ENCODE measurements at regions not wholly inside any gene's neighbourhood (a gene's known extent, or its start where the extent isn't known, plus 50 kb on each side); places are given as distances from the start of the nearest gene placed in this dataset.

DNA sequence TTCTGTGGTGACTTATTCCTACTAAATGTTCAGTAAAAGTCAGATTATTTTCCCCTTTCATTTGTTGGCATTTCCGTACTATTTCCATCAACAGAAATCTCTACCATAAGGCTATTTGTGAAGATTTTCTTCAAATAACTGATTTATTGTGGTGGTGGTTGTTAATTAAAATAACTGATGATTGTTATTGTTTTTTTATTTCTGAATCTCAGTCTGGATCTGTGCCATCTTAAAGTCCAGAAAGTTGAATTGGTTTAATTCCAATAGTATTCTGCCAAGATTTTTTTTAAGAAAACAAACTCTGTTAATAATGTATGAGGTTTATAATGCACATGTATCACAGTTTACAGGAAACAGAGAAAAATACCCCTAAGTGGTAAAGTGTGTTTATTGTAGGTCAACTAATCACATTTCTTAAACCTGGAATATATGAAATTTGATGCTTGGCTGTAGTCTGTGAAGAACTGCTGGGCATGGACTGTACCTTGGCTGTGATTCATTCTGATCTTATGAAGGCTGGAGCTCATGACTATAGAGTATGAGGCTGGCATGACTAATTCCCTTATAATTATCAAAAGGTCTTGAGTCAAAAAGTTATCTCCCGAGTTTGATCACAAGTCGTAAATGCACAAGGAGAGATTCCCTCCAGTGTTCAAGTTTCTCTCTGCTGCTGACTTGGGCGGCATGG, 134.2 kb upstream of the RND3 start:
- no peak for DNase-seq

- no peak for DNase-seq
These were observed 133.4 kb upstream of the RND3 start for GRCh38 chr2:150620855-150621254.

- DNase-seq: no peak
These were observed 132.9 kb upstream of the RND3 start for GRCh38 chr2:150620416-150620815.

DNA sequence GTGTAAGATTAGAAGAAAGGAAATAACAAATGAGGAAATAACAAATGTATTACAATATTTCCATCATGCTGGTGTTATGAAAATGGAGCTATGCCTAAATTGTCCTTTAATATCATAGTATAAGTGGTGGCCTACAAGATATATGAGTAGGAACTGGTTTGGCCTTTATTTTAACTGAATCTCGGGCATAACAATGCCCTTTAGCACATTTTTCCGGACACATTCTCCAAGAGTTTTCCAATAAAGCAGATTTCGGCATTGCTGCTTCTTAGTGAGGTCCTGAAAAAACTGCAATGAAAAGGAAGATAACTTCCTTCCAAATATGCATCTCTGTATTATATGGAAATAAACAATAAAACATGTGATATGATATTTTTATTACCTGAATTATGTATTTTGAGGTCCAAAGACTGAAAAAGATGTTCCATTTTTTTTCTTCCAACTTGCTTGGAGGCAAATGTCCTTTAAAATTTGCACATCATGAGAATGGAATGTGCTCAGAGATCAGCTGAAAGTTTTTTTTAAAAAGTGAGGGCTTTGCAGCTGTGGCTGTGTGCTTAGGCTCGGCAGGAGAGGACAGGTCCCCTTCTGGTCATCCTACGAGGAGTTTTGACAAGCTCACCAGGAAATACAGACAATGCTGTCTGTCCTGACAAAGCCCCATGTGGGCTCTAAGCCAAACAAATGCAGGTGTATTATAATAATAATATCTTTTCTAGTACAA, 132.3 kb upstream of the RND3 start:
- DNase-seq: no peak

- no peak for DNase-seq
These were observed 130.9 kb upstream of the RND3 start for GRCh38 chr2:150618245-150618895.

DNA sequence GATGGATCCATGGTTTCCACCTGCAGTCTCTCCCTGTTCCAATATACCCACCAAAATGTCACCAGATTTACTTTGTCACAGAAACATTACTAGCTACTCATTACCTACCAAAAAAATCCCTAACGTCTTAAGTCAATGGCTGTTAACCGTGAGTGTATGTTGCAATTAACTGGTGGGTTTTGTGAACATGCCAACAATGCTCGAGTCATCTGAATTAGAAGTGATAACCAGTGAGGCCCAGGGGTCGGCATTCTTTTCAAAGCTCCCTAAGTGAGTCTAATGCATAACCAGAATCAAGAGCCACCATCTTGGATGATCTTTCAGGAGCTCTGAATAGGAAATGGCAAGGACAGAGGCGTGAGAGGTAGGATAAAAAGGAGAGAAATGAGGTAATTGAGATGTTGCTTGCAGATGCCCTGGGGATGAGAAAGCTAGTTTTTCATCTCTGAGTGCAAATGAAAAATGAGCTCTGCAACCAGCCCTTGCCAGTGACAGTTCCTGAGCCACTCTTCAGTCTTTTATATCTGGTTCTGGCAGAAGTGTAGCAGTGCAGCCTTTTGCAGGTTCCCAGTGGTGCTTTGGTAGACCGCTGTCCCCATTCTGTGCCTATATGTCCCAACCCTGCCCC, 130.0 kb upstream of the RND3 start:
- no peak for DNase-seq

DNA sequence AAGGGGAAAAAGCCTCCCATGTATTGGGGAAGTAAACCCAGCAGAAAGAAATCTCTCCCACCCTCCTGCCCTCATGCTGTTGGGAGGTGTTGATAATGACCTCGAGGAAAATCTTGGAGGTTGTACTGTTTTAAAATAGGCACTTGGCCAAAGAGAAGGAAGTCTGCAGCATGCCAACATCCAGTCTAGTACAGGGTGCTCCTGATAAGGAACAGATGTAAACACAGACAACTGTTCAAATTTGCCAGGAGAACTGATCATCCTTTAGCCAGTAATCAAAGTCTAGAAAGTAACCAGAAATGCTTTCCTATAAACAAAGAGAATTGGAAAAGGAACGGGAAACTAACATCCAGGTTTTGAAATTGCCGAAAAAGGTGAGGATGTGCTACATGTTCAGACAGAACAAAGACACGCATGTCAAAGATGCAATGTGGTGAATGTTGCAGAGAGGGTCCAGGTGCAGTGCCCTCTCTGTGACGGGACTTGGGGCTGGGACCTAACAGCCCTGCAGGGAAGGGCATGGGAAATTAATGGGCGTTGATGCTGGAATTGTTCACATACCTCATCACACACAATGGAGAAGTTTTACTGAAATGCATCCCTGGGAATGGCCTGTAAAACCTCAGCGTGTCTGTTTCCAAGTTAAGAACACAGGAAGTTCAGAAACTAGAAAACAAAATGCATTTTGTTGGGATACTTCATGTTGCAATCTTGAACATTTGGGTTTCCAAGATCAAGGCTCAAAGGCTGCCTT, 125.7 kb upstream of the RND3 start:
- DNase-seq: no peak

DNA sequence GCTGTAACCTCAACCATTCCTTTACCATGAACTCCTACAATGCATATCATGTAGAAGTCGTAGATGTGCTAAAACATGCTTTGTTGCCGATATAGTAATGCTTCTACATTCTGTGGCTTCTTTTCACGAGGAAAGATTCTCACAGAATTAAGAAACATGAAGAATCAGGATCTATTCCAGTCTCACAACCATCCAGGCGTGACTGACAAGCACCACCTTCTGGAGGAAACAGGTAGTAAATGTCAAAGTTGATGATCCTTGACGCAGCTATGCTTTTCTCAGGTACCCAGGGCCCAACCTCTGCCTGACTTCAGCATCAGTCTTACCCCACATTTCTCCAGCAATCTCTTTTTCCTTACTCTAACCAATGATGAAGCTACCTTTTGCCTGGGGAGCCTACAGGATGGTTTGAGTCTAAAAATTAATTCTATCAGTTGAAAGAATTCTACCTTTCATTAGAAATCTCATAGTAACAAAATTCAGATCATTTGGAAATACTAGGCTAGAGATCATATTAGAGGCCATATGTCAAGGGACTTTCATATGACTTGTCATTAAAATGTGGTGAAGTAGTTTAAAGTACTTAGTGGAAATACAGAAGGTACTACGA, 123.3 kb upstream of the RND3 start:
- DNase-seq: no peak

GRCh38 chr2:150609831-150610582, 122.5 kb upstream of the RND3 start:
- no peak for DNase-seq

GRCh38 chr2:150608341-150608740, 120.9 kb upstream of the RND3 start:
- no peak for DNase-seq

DNA sequence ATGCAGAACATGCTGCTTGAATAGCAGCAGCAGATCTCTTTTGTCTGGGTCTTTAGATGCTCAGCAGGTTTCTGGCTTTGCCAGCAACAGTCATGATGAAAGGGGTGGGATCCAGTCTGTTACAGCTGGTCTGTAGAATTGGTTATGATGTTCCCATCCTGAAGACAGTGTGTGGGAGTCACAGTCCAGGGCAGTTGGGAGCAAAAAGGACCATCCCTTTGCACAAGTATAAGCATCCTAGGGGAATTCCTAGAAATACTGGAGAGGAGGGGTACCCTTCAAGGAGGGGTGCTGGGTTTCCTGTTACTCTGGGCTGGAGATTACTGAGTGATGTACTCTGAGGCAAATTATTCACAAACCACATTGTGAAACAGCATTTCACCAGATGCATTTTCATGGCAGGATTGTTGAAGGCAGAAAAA, 119.9 kb upstream of the RND3 start:
- DNase-seq: no peak

GRCh38 chr2:150606380-150607060, 119.1 kb upstream of the RND3 start:
- DNase-seq: no peak

DNA sequence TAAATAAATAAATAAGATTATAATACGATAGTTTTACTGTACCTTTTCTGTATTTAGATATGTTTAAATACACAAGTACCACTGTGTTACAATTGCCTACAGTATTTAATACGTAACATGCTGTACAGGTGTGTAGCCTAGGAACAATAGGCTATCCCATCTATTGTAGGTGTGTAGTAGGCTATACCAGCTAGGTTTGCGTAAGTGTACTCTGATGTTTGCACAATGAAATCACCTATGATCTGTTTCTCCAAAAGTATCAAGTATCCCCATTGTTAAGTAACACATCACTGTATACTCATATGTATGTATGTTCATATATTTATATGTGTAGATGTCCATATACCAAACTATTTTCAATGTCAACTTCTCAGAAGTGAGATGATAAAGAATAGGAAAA, 118.2 kb upstream of the RND3 start:
- no peak for DNase-seq

GRCh38 chr2:150601280-150602038, 114.0 kb upstream of the RND3 start:
- no peak for DNase-seq

GRCh38 chr2:150599889-150600288, 112.4 kb upstream of the RND3 start:
- no peak for DNase-seq

DNA sequence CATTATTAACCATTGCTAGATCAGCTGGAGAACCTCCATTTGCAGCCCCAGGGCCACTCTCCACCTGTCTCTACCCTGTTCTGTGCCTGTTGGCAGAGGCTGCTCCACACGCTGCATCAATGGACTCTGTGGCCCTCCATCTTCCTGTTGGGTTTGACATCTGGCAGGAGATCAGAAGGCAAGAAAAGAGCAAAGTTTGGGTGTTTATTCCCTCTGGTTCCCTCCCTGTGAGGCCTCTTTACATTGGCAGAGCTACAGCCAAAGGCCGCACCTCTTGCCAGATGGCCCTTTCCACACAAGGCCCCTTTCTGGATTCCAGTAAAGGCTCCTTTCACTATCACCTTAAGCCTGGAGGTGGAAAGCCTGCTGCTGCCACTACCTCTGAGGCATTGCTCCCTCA, 110.9 kb upstream of the RND3 start:
- no peak for DNase-seq

- DNase-seq: no peak
These were observed 108.5 kb upstream of the RND3 start for GRCh38 chr2:150595803-150596470.

GRCh38 chr2:150594299-150594698, 106.8 kb upstream of the RND3 start:
- DNase-seq: no peak

All from amygdala (tissue), 56 donors.